Renal pelvis (tissue), 1 donor: ENCODE measurements at regions not wholly inside any gene's neighbourhood (a gene's known extent, or its start where the extent isn't known, plus 50 kb on each side); places are given as distances from the start of the nearest gene placed in this dataset.

Source experiments
- DNase-seq: peaks from one replicate; pipeline ENCODE4 v3.0.0-alpha.2; 2013

DNA sequence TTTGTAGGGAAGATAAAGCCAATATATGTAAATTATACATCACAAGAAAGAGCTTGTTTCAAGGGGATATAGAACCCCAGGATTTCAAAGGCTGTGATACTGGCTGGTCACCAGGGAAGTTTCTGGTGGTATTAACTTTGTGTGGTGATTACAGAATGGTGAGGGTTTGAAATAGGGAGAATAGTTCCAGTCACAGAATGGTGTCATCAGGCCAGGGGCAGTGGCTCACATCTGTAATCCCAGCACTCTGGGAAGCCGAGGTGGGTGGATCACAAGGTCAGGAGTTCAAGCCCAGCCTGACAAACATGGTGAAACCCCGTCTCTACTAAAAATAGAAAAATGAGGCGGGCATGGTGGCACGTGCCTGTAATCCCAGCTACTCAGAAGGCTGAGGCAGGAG is 183.8 kb upstream of the XYLT1 start:
- no peak for DNase-seq

DNA sequence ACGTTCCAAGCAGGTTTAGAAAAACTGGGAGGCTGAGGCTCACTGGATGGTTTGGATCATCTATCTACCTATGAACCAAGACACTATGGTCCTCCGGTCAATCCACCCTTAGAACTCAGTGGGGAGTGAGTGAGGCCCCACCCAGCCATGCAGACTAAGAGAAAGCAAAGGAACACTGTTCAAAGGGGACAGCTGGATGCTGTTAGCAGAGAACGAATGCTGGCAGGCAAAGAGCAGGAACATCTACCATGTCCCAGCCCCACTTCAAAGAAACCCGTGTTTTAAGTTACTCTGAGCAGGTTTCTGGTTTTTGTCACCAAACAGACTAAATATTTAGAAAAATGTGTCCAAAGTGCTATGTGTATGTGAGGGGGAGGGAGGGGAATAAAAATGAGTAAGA is 183.4 kb upstream of the XYLT1 start:
- DNase-seq, result no peak

DNA sequence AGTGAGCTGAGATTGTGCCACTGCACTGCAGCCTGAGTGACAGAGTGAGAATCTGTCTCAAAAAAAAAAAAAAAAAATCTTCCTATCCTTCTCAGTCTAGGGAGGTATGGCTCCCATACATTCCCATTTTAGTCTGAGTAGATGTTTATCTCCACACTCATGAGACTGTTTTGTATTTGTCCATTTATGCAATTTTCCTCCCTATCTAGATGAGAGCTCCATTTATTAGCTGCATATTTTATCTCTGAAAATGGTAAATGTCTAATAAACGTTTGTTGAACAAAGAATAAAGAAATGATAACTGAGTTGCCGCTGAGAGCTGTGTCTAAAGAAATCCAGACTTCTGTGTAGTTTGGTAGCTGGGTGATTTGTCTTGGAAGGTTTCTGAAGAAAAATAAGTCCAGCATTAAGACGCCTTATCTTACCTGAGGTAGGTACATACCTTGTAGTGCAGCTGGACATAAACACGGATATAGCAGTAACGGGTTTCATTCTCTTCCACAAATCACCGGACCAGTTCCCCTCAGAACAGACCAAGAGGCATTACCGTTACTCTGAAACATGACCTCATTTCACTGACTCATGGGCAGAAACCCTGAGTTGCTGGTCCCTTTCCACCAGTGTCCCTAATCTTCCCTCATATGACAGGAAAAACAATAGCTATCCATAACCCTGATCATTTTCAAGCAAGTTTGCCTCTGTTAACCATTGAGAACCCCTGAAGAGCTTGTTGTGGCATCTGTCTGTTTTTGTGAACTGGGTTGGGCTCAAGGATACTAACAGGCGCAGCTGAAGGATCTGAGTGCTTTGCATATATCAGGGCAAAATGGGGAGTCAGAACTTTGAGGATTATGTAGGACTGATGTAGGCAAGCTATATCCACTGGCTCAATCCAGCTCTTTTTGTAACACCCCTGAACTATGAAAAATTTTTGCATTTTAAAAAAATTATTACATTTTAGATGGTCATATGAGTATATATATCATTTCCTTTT is 177.4 kb upstream of the XYLT1 start:
- DNase-seq, result no peak

DNA sequence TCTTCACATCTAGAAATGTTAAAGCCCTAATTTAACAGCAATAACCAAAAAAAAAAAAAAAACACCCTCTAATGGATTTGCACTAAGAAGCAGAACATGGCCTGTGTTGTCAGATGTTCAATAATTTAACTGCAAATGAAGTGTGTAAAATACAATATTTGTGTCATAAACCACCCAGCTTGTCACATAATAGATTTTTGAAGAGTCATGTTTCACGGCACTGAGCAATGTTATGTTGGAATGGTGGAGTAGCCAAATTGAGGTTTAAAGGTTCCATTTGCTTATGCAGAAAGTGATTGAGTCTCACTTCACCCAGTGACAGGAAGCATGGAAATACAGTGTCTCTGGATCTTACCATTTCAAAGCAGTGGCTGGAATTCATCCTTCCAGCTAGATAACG is 173.2 kb upstream of the XYLT1 start:
- no peak for DNase-seq

DNA sequence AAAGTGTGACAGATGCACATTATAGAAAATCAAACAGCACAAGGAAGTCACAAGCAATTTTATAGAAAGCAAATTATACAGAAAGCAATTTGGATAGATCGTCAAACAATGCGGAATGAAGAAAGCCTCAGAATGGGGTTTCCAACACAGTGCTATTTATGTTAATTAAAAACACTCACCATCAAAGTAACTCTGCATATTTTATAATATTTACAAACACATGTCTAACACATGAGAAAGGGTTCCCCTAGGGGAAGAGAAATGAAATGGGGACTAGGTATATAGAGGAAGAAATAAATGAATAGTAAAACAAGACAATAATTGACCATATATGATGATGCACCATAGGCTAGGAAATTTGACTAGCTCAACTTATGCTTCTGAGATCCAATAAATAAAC is 171.2 kb upstream of the XYLT1 start:
- DNase-seq, result no peak

DNA sequence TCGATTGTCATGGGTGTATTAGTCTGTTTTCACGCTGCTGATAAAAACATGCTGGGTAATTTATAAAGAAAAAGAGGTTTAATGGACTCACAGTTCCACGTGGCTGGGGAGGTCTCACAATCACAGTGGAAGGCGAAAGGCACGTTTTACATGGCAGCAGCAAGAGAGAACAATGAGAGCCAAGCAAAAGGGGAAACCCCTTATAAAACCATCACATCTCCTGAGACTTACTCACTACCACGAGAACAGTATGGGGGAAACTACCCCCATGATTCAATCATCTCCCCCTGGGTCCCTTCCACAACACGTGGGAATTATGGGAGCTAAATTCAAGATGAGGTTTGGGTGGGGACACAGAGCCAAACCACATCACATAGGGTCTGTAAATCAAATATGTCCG is 167.4 kb upstream of the XYLT1 start:
- DNase-seq, result no peak

DNA sequence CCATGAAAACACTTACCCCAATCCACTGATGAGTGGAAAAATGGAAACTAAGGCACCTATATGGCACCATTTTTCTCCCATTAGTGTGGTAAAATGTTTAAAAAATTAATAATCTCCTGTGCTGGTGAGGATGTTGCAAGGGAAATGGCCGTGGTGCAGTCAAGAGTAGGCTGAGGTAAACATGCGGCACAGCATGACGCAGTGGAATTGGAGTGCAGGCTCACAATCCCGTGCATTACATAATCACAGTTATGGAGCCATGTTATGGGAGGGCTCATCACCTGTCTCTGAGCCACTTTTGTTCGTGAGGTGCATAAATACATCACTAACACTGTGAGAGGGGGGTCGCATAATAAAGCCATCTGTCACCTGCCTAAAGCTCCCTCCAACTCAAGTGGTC is 164.4 kb upstream of the XYLT1 start:
- DNase-seq, result no peak

DNA sequence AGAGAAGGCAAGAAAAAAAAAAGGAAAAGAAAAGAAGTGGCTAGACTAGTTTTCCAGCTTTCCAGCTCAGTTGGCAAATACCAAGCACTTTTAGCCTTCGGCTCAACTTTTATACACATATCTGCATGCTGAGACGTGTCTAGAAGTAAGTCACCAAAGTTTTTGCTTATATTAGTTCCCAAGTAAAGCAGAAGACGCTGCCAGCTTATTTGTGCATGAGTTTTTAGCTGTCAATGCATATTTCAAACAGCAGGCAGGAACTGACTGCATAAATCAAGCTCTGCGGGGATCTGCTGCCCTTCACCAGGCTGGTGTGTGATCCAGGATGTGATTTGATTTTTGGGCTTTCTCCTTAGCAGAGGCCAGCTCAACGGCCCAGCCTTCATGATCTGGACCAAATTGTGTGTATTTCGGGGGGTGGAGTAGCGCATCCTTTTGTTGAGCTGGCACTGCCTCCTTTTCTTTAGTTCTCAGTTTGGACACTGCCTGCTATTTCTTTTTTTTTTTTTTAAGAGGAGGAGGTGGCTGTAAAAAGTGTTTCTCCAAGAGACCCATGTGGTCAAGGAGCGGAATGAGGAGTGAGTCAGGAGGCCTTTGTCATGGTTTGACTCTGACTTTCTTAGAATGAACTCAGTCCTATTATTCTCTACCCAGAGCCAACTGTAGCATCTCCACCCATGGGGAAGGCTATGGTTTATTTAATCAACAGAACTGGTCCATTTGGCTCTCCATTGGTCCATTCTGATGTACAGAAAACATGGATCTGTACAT is 162.6 kb upstream of the XYLT1 start:
- DNase-seq, result no peak

DNA sequence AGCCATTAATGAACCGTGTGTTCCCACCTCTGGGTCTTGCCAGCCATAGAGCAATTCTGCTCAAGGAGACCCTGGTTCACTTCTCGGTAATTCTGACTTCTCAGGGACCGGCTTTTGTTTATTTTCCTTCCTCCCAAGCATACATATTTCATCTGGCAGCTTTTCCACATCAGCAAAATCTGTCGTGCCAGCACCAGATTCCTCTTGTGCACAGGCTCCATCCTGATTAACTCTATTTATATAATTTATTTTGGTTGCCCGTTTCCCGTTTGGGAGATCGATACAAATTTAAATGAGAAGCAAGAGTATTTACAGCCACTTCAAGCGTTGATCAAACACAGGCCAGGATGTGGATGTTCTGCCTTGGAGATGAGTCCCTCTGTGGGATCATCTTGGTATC is 161.9 kb upstream of the XYLT1 start:
- DNase-seq, result no peak

DNA sequence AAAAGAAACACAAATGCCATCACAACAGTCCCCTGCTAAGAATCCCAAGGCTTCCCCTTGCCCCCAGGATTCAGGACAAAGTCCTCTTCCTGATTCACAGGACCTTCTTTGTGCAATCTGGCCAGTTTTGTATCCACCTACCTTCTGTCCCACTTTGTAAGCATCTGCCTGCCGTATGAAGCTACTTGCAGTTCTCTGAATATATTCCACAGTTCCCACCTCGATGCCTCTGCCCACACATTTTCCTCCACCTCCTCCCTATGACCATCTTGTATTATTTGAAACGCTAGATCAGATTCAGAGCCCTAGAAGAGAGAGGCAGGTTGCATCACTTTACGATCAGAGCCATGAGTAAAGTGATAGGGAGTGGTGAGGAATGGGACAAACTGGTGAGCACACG is 159.2 kb upstream of the XYLT1 start:
- no peak for DNase-seq

DNA sequence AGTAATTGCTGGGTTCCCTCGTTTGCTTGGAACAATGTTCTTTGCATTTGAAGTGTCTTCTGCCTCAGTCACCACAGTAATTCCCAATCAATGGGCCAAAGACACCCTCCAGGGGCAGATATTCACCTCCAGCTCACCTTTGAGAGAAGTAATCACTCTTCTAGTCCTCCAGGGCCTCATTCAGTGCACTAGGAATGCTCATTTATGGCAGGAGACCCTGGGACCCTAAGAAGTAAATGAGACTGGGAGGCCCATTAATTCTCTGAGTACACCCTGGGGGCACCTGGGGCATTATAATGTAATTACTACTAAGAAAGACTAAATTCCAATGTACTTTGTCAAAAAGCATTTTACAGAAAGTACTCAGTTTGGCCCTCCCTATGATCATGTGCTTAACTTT is 158.2 kb upstream of the XYLT1 start:
- DNase-seq, result no peak

DNA sequence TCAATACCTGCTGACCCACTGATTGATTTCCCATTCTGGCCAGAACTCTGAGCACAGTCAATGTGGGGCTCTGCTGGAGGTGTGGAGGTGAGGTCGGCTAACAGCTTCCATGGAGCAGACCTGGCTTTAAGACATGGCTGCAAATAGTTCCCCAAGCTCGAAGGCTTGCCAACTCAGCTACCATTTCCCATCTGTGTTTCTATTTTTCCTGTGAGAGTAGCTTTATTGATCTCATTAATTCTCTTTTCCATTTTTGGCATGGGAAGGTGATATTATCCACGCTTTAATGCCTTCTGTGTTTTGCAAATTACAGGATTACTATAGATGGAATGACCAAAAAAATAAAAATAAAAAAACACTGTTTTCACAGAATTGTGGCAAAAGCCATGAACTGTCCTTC is 151.6 kb upstream of the XYLT1 start:
- DNase-seq, result no peak

DNA sequence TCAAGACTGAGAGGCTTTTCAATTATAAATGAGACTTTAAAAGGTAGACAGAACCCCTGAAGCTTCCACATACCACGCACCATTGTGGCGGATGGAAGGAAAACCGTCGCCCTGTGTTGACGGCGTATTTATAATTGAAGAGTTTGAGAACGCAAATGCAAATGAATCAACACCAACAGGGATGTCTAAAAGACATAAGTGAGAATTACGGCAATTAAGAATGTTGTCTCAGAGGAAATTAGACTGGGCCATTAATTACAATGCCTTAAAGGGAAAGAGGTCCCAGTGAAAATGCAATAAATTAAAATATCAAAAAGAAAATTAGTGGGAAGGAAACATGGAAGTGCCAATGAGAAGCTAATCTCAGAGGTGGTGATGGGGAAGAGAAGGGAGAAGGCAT is 148.5 kb upstream of the XYLT1 start:
- no peak for DNase-seq

DNA sequence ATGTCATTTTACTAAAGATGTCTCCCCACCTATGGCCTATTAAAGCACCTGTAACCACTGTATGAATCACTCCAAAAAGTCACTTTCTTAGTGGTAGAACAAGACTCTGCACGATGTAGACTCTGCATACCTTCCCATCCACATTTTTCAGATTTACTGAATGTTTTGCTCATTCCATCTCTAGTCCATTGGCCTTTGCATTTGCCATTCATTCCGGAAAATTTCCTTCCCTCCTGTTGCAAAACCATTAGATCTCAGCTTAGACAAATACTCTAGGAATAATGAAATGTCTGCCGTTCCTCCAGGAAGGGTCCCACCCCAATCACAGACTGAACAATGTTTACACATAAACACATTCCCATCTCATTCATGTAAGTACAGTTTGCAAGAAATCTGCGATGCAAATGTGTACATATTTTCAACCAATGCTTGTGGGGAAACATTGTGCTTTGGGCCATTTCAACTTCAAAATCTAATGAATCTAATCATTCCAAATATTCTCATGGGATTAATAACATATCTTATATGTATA is 146.3 kb upstream of the XYLT1 start:
- no peak for DNase-seq

DNA sequence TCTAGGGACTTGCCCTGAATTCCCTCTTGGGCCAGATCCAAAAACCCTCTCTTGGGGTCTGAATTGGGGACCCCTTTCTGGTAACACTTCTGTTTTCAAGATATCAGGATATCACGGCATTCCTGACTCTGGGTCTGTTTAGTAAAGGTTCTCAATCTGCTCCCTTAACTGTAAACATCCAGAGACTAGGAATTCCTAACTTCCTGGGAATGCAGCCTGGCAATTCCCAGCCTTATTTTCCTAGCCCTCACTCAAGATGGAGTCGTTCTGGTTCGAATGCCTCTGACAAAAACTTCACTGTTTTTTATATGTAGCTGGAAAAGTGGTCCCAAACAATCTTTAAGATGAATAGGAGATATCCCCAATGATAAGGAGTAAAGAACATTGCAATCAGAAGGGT is 141.6 kb upstream of the XYLT1 start:
- DNase-seq, result no peak

DNA sequence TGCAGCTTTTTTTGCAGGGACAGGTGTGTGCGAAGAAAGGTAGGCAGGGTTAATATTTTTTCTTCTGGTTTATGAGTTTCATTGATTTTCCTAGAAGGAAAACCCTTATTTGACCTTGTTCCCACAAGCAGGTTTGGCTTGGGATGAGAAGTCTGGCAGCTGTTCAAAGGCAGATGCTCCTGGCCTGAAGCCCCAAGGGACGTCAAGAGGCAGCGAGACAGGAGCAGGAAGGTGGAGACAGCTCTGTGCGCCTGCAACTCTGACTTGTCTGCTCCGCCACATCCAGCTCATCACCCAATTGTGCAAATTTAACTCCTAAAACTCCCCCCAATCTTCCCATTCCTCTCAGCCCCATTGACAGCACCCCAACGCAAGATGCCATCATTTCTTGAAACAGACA is 136.8 kb upstream of the XYLT1 start:
- DNase-seq, result no peak

DNA sequence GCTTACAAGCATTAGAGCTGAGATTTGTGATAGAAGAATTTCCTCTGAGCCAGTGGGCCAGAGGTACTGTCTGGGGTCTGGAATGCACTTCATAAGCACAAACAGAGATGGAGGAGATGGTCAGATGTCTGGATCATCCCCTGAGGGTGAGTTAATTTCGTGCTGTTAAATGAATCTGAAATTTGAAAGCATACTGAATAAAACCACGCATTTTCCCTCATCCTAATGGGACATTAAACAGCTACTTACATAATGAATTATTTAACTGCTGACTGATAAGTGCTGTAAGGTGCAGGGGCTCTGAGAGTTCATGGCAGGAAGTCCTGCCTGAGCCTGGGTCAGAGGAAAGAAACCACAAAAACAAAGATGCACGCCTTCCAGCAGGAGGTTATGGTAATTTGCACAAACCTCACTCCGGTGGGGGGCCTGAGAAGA is 136.3 kb upstream of the XYLT1 start:
- no peak for DNase-seq

DNA sequence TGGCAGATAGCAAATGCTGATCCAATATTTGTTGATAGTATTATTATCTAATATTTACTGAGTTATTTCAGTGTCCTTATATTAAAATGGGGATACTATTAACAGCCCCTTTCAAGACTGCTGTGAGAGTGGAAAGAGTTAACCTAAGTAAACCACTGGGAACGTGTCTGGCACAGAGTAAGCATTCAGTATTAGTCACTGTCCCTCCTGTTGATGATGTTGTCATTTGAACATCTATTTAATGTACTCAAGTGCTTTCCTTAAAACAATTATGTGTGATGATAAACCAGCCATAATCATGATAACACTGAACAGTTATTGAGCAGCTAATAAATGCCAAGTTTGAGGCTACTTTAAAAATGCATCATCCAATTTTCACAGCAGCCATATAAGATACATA is 135.7 kb upstream of the XYLT1 start:
- DNase-seq, result no peak

DNA sequence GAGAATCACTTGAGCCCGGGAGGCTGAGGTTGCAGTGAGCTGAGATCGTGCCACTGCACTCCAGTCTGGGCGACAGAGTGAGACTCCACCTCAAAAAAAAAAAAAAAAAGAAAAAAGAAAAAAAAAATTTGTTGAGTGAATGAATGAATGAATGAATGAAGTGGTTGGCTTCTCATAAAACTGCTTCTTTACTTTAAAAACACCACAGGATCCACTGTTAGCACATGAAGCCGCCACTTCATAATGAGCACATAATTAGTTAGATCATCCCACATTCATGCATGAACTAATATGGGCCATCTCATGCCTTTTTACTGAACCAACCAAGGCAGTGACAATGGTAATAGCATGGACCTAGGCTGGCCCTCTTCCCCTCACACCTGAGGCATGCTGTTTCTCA is 135.0 kb upstream of the XYLT1 start:
- DNase-seq, result no peak

DNA sequence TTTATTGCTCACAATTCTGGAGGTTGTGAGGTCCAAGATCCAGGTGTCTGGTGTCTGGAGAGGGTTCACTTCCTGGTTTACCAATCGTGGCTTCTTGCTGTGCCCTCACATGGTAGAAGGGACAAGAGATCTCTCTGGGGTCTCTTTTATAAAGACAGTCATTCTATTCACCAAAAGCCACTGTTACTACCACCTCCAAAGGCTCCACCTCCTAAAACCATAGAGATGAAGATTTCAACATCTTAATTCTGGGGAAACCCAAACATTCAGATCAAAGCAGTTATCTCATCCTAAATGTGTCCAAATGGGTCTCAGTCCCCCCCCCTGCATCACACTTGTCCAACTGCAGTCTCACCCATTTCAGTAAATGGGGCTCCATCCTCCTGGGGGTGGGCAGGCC is 132.9 kb upstream of the XYLT1 start:
- DNase-seq, result no peak

DNA sequence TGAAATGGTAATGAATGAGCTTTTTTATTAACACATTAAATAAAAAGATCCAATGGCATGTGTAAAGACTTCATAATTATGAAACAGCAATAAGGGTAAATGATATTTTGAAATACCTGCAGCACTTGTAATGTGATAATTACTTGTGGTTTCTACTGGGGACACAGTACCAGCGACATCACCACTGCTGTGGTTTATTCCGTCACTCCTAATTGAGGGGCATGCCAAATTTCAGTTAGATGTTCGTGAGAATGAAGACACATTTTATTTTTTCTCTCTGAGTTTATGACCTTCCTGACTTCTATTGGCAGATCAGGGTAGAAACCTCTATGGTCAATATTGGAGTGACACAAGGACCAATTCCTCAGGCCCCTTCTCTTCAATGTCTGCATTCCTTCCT is 131.9 kb upstream of the XYLT1 start:
- no peak for DNase-seq

DNA sequence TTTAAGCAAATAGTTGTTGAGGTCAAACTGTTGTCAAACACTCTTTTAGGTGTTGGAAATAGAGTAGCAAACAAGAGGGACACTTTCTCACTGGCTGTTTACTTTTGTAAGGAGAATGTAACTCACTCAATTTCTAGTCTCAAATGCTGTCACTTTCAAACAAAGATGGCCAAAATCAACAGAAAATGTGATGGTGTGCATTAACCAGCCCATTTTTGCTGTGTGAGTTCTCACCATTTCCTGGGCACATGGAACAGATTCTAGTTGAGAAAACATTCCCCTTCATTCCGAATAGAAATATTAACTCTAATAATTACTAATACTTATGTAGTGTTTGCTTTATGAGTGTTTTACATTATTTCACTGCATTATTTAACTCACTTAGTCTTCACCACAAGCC is 128.2 kb upstream of the XYLT1 start:
- DNase-seq, result no peak
